HG03558 (cell line): ENCODE measurements at regions not wholly inside any gene's neighbourhood (a gene's known extent, or its start where the extent isn't known, plus 50 kb on each side); places are given as distances from the start of the nearest gene placed in this dataset.
"Not testable (repeated sequence)": the region's sequence is repeated elsewhere in the genome, so short reads cannot be mapped to it uniquely, and the experiment has no call there.

ENCODE experiments used
- ATAC-seq: cut with Tn5 transposase; IDR thresholded peaks from one replicate; pipeline ENCODE4 v1.9.1; 2021; ENCODE audit warnings: moderate number of reproducible peaks; ENCODE audit not compliant: unreplicated experiment; ENCODE audit errors: extremely low read depth

DNA sequence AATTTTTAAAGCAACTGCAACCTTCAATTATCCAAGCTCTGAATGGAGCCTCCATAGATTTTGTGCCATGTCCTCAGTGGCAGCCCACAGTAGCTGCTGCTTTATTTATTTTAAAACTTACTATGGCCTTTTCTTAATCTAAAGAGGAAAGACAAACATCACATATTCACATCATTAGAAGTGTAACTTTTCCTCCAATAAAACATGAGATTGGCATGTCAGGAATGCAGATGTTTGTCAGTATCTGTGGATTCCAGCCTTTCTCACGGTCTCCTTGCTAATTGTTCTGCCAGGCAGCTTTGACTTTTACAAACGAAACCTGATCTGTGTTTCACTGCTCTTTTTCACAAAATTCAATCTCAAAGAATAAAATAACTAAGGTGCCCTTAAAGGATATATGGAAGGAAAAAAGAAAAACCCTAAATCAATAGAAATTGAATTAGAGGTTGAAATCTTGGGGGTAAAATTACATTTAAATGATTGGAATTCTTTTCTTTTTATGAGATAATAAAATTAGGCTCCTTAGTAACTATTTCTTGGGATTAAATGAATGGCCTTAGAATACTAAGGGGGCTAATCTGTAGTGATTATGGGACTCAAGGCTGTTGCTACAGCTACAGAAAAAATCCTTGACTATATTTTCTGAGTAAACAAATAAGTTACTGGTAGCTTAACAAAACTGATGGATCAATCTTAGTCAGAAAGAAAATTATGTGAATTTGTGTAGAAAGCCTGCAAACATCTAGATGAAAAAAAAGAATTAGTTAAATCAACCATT is 151.3 kb downstream of the RTL9 start:
- ATAC-seq, result no peak

GRCh38 chrX:110511238-110511637 is 152.6 kb downstream of the RTL9 start:
- ATAC-seq, result no peak

DNA sequence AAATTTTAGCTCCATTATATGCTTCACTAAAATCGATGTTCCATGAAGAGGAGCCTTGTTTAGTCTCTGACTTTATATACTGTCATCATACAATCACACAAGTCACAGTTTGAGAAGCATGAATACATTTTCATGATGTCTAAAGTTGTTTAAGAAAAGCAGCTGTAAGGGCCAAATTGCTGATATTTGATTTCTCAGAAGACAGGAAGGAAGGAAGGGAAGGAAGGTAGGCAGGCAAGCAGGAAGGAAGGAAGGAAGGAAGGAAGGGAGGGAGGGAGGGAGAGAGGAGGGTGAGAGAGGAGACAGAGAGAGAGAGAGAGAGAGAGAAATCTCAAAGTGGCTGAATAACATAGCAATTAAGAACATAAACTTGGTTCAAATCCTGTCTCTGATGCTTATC is 153.7 kb downstream of the RTL9 start:
- ATAC-seq, result no peak

DNA sequence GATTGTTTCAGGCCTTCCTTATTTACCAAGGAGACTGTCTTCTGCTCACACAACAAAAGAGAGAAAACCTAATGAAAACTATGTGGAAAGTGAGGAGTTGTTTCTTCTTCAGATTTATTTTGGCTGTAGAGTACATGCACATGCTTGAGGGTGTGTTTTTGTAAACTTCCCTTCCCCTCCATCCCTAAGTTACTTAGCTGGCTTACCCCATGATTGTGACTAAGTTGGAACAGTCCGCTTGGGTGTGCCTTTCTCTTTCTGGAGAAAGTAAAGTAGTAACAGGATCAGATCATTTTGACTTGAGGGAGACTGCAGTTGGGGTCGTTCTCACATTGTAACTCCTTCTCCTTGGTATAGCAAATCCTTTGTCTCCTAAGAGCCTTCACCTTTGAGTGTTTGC is 155.9 kb downstream of the RTL9 start:
- no peak for ATAC-seq

DNA sequence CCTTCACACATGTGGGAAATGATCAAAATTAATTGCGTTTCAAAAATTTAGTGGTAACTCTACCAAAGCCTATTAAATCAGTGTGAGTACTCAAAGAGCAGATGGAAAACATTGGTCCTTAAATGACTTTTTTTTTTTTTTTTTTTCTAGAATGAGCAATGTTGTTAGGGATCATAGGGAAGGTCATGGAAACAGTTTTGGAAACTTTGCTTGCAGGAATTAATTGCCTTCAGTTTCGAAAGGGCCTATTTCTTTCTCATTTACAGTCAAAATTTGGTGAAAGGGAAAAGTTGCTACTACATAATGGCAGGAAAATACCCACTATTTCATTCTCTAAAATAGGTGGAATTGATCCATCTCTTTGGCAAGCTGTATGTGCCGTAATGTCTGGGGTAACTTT is 160.9 kb downstream of the RTL9 start:
- no peak for ATAC-seq

DNA sequence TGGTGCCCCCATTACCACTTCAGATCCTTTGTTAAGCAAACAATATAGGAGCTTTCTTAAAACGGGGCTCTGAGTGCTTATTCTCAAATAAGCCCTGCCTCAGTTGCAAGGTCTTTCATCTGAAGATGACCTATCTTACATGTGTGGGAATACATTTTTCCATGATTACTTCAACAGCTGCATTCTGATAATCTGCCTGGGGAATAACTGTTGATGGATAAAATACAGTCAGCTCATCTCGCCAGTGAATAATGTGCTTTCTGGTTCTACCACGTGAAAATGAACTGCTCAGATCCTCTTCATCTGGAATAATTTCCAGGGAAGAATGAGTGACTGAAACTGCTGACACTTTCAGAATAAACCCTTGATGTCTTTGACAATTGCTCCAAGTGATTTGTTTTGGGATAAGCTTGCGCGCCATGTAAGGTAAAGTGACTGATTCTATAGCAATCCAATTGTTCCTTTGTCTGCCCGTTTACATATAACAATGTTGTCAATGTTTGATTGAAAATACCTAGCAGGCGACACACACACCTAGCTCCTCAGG is 161.3 kb downstream of the RTL9 start:
- no peak for ATAC-seq

GRCh38 chrX:110520652-110521051 is 162.0 kb downstream of the RTL9 start:
- ATAC-seq, result not testable (repeated sequence)

DNA sequence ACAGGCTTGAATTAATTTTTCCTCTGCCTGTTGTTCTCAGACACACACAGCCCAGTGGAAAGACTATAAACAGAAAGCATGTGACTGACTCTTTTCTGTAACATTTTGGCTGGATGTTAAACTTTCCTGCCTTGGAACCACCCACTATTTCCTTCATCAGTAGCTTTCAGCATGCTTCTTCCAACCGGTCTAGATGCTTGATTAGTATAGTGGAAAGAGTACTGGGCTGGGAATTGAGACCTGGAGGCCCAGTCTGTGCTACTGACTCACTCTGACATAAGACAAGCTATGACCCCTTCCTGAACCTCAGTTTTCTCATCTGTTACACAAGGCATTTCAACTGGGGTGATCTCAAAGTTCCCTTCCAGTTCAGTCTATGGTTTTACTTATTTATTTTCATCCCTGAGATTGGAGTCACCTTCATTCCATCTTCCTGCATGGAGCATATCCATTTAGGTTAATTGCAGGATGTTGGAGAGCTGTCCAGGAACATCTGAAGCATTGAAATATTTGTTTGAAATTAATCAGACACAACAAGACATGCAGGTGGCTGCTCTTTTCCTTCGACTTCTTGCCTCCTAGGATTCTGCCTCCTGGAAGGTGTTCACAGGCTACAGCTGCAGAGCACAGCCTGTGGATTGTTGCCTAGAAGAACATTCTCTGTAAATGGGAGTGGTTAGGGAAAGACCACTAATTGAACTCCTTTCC is 173.4 kb downstream of the RTL9 start:
- ATAC-seq, result no peak

DNA sequence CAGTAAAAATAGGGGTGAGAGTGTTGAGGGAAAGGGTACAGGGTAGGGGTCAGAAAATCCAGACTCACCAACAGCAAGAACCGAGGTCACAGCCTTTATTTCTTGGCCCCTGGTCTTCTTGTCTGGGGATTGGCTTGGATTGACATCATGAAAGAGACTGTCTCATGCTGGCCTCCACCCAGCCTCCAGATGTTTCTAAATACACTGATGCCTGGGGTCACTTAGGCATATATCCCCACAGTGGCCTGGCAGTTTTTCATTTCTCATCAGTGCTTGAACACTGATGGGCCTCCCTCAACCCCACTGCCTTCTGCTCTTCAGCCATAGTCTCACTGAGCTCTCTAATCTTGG is 173.9 kb downstream of the RTL9 start:
- ATAC-seq, result no peak

DNA sequence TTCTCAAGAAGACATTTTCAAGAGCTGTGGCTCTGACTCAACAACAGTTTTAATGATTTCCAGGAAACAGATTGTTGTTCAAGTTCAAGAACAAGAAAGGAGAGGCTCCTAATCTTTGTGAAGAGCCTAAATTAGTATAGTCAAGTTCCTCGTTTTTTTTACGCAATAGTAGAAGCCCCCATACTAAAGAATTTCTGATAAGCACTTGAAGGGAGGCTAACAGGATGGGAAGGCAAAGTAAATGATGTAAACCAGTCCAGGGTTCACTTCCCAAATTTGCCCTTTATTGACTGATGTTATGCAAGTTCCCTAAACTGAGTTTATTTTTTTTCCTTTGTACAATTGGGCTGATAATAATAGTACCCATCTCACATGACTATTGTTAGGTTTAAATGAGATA is 178.2 kb downstream of the RTL9 start:
- no peak for ATAC-seq

- no peak for ATAC-seq
Observed at GRCh38 chrX:110541266-110541665, 182.6 kb downstream of the RTL9 start.

- ATAC-seq, result not testable (repeated sequence)
Observed at GRCh38 chrX:110550854-110551253, 192.2 kb downstream of the RTL9 start.

- no peak for ATAC-seq
Observed at GRCh38 chrX:110557864-110558263, 199.2 kb downstream of the RTL9 start.

GRCh38 chrX:110558406-110558805 is 199.8 kb downstream of the RTL9 start:
- ATAC-seq, result no peak

GRCh38 chrX:110561034-110561433 is 202.4 kb downstream of the RTL9 start:
- ATAC-seq, result no peak

GRCh38 chrX:110563282-110563681 is 204.6 kb downstream of the RTL9 start:
- no peak for ATAC-seq

- no peak for ATAC-seq
Observed at GRCh38 chrX:110568441-110568840, 209.8 kb downstream of the RTL9 start.

GRCh38 chrX:110569506-110569905 is 210.9 kb downstream of the RTL9 start:
- no peak for ATAC-seq

DNA sequence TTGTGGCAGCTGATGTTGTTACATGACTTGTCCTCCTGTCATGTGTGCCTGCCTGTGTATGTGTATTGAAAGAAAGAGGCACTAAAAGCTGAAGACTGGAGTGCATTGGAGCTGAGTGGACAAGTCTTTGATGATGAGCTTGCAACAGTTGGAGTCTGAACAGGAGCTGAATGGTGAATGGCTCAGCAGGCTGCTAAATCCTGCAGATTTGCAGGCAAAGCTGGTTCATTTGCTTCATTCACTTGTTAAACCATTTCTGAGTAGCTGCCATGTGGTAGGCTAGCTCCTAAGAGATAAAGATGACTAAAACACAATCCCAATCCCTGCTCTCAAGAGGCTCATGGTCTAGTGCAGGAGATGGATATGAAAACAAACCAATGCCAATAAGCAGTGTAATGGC is 217.3 kb downstream of the CHRDL1 start:
- ATAC-seq, result no peak

GRCh38 chrX:110584083-110584482 is 211.5 kb downstream of the CHRDL1 start:
- no peak for ATAC-seq

DNA sequence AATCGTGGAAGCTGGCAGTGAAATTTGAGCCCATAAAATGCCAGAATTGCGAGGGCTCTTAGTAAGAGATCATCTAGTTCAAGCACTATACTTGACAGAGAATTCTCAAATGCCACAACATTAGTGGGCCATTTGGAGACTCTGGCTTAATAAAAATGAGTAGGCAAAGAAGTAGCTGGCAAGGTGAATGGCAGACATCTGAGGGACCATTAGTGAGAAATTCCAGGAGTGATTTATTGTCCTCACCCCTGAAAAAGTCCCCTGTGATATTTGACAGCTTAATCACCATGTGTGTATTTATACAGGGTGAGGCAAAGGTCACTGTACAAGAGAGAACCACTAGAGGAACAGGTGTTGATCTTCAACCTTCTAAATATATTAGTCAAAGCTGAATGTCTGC is 207.5 kb downstream of the CHRDL1 start:
- ATAC-seq, result no peak

GRCh38 chrX:110588853-110589252 is 206.8 kb downstream of the CHRDL1 start:
- ATAC-seq, result no peak
